ENCODE measurements at regions not wholly inside any gene's neighbourhood (a gene's known extent, or its start where the extent isn't known, plus 50 kb on each side); places are given as distances from the start of the nearest gene placed in this dataset.

DNA sequence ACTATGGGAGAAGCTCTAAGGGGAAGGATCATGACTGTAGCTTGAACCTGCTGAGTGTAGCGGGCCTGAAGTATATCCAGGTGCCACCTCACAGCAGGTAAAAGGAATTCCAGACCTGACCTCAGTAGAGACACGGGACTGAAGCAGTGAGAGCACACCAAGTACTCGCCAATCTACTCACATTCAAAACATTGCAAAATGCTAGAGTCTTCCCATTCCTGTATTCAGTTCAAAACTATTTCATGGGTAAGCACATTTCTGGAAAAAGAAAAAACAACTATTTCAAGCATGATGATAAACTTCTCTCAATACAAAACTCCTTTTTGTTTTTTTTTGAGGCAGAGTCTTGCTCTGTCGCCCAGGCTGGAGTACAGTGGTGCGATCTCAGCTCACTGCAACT lies 121.9 kb upstream of the AUTS2 start:
- TF ChIP-seq EZH2phosphoT487 (IDR thresholded peaks at IDR 0.05; ENCODE audit: borderline replicate concordance, low read length) (no peak), EZH2 (IDR thresholded peaks at IDR 0.05; ENCODE audit: low read length, unreplicated experiment) (no peak)
